GM10248 (cell line): ENCODE measurements at regions not wholly inside any gene's neighbourhood (a gene's known extent, or its start where the extent isn't known, plus 50 kb on each side); places are given as distances from the start of the nearest gene placed in this dataset.

Experiments used
- CTCF ChIA-PET: fragments of 300-600 bp; sonication (Branson Sonifier 250); formaldehyde crosslinking; extraction: SDS; loops from one replicate; lab custom pipeline; 2021; ENCODE audit warnings: antibody characterized with exemption; lab: Yijun Ruan, JAX
- POLR2A ChIA-PET: fragments of 350-650 bp; sonication (Branson Sonifier 250); formaldehyde crosslinking; extraction: SDS; loops from one replicate; lab custom pipeline; 2020; ENCODE audit warnings: antibody characterized with exemption; lab: Yijun Ruan, JAX
- DNase-seq: peaks from one replicate; pipeline ENCODE4 v3.0.0; 2012; ENCODE audit errors: extremely low spot score
- TF ChIP-seq, protein P1 (sequence below): IDR thresholded peaks from 2 replicates; pipeline ENCODE4 v1.5.1; 2012; ENCODE audit warnings: mild to moderate bottlenecking, low read depth; ENCODE audit errors: extremely low read depth, missing control alignments, control extremely low read depth

DNA sequence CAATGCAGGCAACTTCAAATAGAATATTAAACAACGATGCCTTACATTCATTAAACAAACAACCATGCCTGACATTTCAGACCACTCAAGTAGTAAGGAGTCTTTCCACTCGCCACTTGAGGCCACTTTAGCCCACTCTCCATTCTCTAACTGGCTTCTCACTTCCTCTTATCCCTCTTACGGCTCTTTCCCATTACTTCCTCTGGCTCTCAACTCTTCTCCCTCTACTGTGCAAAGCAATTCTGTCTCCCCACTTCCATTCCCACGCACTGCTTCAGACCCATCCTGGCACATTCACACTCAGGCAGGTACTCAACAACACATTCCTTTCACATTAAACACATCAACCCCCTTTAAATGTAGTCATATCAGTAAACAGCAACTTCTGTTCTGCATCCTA is 229.8 kb upstream of the IPO5 start:
- CTCF ChIA-PET = no interaction called here
- DNase-seq = no peak
- TF ChIP-seq, protein P1, sequence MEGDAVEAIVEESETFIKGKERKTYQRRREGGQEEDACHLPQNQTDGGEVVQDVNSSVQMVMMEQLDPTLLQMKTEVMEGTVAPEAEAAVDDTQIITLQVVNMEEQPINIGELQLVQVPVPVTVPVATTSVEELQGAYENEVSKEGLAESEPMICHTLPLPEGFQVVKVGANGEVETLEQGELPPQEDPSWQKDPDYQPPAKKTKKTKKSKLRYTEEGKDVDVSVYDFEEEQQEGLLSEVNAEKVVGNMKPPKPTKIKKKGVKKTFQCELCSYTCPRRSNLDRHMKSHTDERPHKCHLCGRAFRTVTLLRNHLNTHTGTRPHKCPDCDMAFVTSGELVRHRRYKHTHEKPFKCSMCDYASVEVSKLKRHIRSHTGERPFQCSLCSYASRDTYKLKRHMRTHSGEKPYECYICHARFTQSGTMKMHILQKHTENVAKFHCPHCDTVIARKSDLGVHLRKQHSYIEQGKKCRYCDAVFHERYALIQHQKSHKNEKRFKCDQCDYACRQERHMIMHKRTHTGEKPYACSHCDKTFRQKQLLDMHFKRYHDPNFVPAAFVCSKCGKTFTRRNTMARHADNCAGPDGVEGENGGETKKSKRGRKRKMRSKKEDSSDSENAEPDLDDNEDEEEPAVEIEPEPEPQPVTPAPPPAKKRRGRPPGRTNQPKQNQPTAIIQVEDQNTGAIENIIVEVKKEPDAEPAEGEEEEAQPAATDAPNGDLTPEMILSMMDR = no peak
- POLR2A ChIA-PET = no interaction called here

DNA sequence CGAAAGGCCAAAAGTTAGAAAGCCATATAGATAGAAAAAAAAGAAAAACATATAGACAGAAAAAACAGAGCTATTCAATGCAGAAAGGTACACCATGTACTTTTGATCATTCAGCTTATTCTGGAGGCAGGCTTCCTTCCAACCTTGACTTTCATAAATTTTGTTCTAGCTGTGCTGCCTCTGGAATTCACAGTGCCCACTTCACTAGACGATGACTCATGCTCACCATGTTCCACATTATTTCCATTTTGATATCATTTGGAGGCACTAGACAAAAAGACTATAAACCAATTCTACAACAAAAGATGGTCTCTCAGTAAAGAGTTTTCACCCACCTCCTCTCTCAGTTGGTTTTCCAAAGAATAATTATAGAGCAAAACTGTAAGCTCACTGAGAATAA is 229.0 kb upstream of the IPO5 start:
- ChIA-PET POLR2A (no interaction called here), CTCF (no interaction called here)
- DNase-seq = no peak
- TF ChIP-seq, protein P1 = no peak

DNA sequence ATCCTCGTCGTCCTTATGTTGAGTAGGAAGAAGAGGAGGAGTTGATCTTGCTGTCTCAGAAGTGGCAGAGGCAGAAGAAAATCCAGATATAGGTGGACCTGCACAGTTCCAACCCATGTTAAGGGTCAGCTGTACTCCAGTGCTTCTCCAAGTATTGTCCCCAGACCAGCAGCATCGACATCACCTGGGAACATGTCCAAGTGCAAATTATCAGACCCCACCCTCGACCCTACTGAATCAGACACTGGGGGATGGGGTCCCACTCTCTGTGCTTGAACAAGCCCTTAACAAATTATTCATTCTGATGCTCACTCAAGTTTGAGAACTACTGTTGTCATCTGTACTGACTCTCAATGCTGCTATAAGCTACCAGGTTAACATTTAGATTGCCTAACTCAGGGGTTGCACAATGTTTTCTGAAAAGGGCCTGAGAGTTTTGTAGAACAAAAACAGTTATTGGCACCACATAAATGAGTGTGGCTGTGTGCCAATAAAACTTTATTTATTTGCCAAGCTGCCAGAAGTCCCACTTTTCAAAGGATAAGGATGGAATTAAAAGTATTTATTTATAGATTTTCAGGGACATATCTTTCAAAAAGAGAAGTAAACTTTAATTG is 226.7 kb upstream of the IPO5 start:
- TF ChIP-seq, protein P1 = no peak
- CTCF ChIA-PET = interaction anchor here (3.8 kb wide), 1 partner anchor 9 kb away, joined by 10 read pairs; no protein-coding TSS in a partner anchor
- DNase-seq = no peak
- POLR2A ChIA-PET = no interaction called here

DNA sequence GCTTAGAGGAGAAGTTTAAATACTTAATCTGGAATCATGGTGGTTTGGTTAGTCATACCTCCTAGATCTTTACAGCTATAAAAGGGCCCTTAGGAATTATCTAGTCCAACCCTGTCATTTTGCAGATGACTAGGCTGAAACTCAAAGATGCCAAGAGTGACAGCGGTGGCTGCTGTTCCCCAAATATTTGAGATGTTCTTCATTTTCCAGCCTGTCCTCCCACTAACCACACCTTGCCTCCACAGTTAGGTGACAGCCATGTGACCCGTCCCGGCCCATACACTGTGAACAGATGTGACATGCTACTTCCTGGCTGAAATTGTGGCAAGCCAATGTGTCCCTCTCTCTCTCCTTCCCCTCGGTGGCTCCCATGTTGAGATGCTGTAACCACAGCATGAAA is 225.5 kb upstream of the IPO5 start:
- DNase-seq = no peak
- POLR2A ChIA-PET = no interaction called here
- CTCF ChIA-PET = interaction anchor here (3.8 kb wide), 1 partner anchor 11 kb away, joined by 10 read pairs; no protein-coding TSS in a partner anchor
- TF ChIP-seq, protein P1 = no peak

DNA sequence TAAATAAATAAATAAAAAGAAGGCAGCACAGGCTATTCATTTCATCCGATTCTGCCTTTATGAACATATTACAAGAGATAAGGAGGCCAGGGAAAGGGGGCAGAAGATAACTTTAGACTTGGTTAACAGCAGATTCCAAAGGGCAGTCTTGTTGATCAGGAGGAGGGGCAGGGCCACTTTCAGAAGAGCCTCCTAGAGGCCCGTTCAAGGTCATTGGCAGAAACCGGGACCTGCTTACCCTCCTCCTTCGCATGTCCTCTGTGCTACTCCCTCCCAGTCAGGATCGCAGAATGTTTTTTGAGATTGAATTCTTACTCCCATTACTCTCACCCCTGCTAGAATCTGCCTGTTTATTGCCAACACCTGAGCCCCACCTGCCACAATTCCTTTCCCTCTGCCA is 217.0 kb upstream of the IPO5 start:
- TF ChIP-seq, protein P1 = no peak
- ChIA-PET CTCF (interaction anchor here (1.4 kb wide), 1 partner anchor 64 kb away, joined by 3 read pairs; no protein-coding TSS in a partner anchor), POLR2A (no interaction called here)
- no peak for DNase-seq

DNA sequence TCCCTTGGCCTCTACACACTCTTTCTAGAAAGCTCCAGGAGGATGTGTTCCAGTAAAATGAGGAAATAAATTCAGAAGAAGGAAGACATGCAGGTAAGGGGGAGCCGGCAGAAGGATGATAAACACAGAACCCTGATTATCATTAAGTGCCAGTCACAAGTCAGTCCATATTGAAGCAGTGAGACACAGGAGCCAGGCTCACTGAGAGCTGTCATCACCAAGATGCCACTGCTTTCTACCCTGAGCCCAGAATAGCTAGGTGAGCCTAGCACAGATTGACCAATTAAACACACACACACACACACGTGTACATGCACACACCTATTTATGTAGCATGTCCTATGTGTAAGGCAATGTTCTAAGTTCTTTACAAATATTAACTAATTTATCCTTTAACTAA is 211.4 kb upstream of the IPO5 start:
- no peak for DNase-seq
- POLR2A ChIA-PET = no interaction called here
- CTCF ChIA-PET = no interaction called here
- TF ChIP-seq, protein P1 = no peak

DNA sequence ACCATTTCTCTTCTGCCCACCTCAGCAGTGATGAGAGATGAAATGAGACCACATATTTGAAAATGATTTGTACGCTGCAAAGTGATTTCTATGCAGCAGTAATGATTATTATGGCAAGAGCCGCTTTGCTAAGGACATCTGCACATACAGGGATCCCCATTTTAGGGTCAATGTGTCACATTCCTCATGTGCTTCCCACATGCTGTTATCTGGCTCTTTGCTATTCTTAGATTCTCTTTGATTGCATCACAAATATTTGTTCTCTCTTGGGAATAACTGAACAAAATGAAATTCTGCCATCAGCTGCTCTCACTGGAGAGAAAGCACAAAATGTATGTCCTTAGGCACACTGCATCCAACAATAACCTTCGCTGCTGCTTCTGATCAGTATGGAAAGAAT is 209.5 kb upstream of the IPO5 start:
- ChIA-PET CTCF (interaction anchor here (1.0 kb wide), 1 partner anchor 22 kb away, joined by 4 read pairs; no protein-coding TSS in a partner anchor), POLR2A (no interaction called here)
- TF ChIP-seq, protein P1 = no peak
- no peak for DNase-seq
